HG02970 (cell line): ENCODE measurements at regions not wholly inside any gene's neighbourhood (a gene's known extent, or its start where the extent isn't known, plus 50 kb on each side); places are given as distances from the start of the nearest gene placed in this dataset.
"Not testable (repeated sequence)": the region's sequence is repeated elsewhere in the genome, so short reads cannot be mapped to it uniquely, and the experiment has no call there.

Experiments used
- ATAC-seq: cut with Tn5 transposase; IDR thresholded peaks from one replicate; pipeline ENCODE4 v1.9.1; 2021; ENCODE audit warnings: mild to moderate bottlenecking, moderate library complexity, moderate number of reproducible peaks; ENCODE audit not compliant: unreplicated experiment, low FRiP score

DNA sequence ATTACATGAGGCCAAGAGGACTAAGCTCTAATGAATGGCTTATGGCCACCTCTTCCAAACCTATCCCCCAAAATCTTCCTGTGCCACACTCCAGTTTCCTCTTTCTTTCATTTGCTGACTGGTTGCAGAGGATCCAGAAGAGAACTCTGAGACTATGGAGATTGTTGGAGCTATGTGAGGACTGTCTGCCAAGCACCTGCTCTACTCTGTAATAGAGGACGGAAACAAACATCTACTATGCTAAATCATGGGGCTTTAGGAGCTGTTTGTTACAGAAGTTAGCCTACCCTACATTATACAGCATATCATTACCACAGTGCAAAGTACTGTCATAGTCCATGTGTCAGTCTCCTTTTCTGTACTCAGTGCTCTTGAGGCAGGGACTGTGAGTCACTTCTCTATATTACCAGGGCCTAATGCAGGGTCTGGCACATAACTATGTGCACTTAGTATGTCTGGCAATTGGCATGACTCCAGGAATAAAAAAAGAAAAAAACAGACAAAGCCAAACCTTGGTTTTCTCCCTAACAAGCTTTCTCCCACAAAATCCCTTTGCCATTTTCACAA lies 95.1 kb downstream of the RPAP3 start:
- ATAC-seq = no peak

DNA sequence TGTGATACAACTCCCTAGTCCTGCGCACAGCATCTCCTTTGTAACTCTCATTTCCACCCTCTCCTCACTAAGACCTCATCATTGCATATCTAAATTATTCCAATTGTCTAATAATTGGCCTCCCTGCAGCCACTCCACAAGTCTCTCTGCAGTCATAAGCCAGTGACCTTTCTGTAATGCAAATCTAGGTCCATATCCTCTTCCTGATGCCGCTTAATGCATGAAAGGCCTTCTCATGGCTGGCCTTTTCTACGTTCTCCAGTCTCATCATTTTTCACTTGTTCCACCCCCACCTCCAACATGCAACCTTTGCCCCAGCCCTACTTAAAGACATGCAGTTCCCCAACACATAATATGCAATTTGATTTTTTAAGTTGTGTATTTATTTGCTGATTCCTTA lies 96.0 kb downstream of the RPAP3 start:
- no peak for ATAC-seq

- ATAC-seq = not testable (repeated sequence)
These were observed 97.2 kb downstream of the RPAP3 start for GRCh38 chr12:47608671-47609070.

- no peak for ATAC-seq
These were observed 101.5 kb downstream of the RPAP3 start for GRCh38 chr12:47604221-47604873.

DNA sequence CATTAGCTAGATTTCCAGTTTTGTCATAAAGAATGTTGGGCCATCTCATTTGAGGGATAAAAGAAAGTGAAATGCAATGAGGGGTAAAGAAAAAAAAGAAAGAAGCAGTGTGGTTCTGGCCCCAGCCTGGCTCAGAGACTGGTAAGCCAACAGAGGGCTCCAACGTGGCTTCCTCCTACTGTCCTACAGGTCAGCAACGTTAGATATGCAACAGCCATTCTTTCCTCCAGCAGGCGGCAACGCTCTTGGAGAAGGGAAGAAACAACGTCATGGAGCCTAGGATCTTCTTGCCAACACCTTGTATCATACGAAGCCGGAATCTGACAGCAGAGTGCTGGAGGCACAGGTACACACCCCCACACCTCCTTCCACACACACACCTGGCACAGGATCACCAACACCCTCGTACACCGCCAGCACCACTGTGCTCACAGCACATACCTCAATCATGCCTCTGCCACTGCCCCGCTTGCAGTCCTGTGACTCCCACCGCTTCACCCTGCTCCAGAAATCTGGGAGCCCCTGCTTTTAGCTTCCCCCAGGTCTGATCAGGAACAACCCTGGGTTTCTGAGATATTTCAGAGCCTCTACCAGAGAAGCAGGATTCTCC lies 102.8 kb downstream of the RPAP3 start:
- ATAC-seq = no peak

DNA sequence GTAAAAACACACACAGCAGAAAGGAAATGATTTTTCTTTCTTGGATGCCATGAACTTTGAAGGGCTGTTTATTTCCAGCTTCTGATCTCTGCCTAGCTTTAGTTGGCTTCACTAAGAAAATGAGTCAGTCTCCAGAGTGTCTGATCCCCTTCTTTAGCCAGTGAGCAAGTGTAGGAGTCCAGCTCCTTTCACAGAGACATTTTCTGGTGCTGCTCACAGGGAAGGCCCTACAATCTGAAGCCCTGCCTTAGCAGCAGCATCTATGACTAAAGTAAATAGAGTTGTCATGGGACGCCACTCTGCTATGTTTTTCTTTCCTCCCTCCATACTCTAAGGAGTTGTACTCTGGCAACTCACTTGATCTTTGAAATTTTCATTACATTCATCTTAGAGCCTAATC lies 103.5 kb downstream of the RPAP3 start:
- ATAC-seq = no peak

- no peak for ATAC-seq
These were observed 104.8 kb downstream of the RPAP3 start for GRCh38 chr12:47601071-47601470.

GRCh38 chr12:47591795-47592194 lies 114.0 kb downstream of the RPAP3 start:
- no peak for ATAC-seq

DNA sequence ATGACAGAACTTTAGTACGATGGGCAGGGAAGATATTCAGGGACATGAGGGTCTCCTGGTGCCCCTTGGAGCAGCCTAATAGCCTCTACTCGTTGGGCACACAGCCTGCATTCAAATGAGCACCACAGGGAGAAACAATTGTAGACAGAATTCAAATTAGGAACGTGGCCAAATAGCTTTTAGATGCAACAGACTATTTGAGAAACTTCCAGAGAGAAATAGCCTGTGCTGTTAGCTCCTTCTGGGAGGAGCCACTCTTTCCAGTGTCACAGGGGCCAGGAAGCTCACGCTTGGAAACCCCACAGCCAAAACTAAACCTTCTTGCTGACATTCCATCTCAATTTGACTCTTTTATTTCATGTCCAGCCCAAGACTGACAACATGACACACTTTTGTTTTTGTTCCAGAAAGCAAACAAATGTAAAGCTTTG lies 114.5 kb downstream of the RPAP3 start:
- ATAC-seq = no peak

- ATAC-seq = no peak
These were observed 115.0 kb downstream of the RPAP3 start for GRCh38 chr12:47590771-47591360.

- ATAC-seq = no peak
These were observed 118.7 kb downstream of the RPAP3 start for GRCh38 chr12:47586952-47587669.

DNA sequence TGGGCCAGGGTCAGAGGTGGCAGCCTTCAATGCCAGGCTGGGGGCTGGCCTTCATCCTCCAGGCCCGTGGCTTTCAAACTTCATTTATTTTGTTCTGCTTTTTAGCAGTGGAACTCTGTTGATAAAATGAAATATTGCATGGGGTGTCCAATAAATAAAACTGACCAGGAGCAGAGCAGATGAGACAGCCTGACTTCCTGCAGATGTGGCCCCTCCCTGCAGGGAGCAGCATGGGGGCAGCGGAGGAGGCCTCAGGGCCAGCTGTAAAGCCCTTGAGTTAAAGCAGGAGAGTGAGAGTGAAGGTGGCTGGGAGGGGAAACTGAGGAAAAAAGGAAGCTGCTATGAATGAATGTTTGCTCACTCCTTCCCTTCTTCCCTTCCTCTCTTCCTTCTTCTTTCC lies 120.3 kb downstream of the RPAP3 start:
- no peak for ATAC-seq

DNA sequence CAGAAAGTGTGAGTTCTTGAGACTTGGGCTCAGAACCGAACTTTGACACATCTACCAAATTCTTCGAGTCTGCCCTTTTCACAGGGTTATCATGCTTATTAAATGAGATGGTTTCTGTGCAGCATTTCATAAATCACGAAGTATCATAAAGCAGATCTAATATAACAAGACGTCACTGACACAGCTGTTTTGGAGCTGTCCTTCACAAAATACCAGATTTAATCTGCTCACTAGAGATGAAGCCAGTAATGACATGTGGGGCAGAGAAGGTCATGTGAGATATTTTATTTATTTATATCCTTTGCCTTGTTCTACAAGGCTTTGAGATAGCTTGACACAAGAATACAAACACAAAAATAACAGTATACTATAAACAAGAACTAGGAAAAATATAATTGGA lies 127.0 kb downstream of the RPAP3 start:
- no peak for ATAC-seq

- ATAC-seq = no peak
These were observed 128.4 kb downstream of the RPAP3 start for GRCh38 chr12:47577206-47577989.

DNA sequence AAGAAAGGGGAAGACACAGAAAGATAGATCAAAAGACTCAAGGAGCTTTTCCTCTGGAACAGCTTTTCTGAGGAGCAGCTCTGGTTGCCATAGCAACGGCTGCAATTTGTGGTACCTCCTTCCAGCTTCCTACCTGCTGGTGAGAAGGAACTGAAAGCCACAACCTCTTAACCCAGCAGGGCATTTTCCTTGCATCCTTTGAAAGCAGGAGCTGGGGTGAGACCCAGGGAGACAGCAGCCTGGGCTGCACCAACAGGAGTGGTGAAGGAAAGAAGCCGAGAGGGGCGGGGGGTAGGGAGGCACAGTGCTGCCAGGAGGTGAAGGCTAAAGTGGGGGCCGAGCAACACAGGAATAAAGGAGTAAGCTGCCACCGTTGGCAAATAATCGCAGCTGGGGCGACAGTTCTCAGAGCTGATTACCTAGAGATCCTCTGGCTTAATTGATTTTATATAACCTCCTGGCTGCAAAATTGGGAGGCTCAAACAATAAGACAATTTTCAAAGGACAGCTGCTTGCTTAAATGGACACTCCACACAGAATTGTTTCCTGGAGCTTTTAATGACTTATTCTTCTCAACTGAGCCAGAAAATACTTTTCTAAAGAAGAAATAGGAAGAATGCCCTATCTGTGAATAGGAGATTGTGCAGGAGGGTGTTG lies 129.4 kb downstream of the RPAP3 start:
- ATAC-seq = no peak

DNA sequence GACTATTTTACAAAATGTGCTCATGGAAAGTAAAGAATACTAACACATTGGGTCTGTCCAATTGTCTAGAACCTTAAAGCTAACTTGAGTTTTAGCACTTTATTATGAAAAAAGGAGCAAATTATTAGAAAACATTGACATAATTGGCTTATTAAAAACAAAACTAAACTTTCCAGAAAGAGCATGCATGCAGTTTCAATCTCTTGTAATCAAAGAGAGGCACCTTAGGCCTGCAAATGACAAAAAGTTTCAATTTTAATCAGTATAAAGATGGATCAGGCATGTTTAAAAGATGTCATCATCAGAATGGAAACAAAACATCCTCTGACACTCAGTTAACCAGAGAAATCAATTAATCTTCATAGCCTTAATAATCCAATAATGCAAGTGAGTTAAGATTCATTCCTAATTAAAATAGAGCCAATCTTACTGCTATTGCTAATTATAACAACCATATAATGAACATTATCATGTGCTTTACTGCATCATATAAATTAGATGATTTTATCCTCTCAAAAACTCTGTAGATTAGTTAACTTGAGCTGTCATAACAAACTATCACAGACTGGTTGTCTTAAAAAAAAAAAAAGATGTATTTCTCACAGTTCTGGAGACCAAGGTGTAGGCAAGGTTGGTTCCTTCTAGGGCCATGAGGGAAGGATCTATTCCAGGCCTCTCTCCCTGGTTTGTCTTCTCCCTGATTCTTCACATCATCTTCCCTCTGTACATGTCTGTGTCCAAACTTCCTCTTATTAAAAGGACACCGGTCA lies 131.4 kb downstream of the RPAP3 start:
- no peak for ATAC-seq

DNA sequence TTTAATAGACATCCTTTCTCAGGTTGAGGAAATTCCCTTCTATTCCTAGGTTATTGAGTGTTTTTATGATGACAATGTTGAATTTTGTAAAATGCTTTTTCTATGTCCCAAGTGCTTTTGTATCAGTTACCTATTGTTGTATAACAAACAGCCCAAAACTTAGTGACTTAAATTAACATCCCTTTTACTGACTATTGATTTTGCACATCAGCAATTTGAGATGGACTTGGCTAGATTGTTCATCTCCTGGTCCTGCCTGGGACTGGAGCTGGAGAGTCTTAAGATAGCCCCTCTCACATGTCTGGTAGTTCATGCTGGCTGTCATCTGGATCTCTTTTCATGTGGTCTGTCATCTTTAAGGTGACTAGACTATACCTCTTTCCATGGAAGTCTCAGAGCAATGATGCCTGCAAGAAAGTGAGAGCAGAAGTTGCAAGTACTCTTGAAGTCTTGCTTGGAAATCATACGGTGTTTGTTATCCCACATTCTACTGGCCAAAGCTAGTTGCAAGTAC lies 132.6 kb downstream of the RPAP3 start:
- ATAC-seq = no peak

DNA sequence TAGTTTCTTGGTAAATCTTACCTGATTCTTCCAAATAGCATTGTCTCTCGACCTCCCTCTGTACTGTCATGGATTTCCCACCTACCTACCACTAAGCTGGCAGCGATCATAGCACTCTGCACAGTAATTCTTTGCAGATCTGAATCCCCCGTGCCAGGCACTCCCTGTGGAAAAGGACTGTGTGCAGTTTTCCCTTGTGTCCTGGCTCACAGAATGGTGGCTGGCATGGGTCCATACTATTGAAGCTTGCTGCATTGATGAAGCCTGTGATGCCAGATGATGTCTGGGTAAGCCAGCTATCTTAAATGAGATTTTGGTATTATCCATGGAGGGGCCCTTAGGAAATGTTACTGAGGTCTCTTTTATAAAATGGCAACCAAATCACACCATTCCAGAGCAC lies 135.7 kb downstream of the RPAP3 start:
- no peak for ATAC-seq

- no peak for ATAC-seq
These were observed 143.6 kb downstream of the RPAP3 start for GRCh38 chr12:47562201-47562600.
